ENCODE measurements at regions not wholly inside any gene's neighbourhood (a gene's known extent, or its start where the extent isn't known, plus 50 kb on each side); places are given as distances from the start of the nearest gene placed in this dataset.
"Not testable (repeated sequence)": the region's sequence is repeated elsewhere in the genome, so short reads cannot be mapped to it uniquely, and the experiment has no call there.

DNA sequence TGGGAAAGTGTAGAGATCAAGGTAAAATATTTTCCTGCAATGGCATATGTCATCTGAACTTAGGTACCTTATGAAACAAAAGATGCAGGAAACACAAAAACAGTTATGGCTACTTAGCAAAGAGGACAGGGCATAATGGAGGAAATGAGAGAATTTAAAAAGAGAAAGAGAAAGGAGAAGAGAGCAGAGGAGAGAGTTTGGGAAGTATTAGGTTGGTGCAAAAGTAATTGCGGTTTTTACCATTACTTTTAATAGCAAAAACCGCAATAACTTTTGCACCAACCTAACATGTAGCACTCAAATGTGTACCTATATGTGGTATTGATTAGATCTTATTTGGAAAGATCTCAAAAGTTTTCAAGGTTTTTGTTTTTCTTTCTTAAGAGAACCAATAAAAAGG, 160.1 kb upstream of the ACTBL2 start:
- H3K4me3 ChIP-seq (ENCODE audit: low read depth, low read length): no peak overlapping the region
- H3K36me3 ChIP-seq: no peaks in the 10 kb centered on the region
- no peaks in the 10 kb centered on the region for H3K4me1 ChIP-seq
- TF ChIP-seq, protein P1, sequence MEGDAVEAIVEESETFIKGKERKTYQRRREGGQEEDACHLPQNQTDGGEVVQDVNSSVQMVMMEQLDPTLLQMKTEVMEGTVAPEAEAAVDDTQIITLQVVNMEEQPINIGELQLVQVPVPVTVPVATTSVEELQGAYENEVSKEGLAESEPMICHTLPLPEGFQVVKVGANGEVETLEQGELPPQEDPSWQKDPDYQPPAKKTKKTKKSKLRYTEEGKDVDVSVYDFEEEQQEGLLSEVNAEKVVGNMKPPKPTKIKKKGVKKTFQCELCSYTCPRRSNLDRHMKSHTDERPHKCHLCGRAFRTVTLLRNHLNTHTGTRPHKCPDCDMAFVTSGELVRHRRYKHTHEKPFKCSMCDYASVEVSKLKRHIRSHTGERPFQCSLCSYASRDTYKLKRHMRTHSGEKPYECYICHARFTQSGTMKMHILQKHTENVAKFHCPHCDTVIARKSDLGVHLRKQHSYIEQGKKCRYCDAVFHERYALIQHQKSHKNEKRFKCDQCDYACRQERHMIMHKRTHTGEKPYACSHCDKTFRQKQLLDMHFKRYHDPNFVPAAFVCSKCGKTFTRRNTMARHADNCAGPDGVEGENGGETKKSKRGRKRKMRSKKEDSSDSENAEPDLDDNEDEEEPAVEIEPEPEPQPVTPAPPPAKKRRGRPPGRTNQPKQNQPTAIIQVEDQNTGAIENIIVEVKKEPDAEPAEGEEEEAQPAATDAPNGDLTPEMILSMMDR (IDR thresholded peaks at IDR 0.05; ENCODE audit: low read depth, low read length): no peak
- no peaks in the 10 kb centered on the region for H3K9me3 ChIP-seq
- no peaks in the 10 kb centered on the region for H3K27me3 ChIP-seq
- DNase-seq: no peak

DNA sequence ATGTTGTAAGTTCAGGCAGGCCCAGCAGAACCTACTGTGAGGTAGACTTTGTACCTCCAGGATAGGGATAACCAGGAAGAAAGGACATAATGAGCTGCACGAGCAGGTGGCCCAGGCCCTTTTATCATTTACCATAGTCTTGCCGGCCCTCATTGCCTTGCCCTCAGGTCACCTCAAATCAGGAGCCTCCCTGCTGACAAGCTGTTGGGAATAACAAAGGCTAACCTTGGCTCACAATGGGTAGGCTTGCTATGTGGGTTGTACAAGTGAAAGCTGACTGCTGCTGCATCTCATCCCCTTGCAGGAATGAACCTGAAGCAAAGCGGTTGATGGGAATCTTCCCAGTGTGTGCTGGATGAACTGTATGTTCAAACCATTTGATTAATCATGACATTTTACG, 159.5 kb upstream of the ACTBL2 start:
- H3K4me3 ChIP-seq (ENCODE audit: low read depth, low read length): no peak overlapping the region
- no peaks in the 10 kb centered on the region for H3K36me3 ChIP-seq
- no peaks in the 10 kb centered on the region for H3K9me3 ChIP-seq
- DNase-seq: no peak
- no peaks in the 10 kb centered on the region for H3K27me3 ChIP-seq
- H3K4me1 ChIP-seq: no peaks in the 10 kb centered on the region
- TF ChIP-seq, protein P1 (IDR thresholded peaks at IDR 0.05; ENCODE audit: low read depth, low read length): no peak

DNA sequence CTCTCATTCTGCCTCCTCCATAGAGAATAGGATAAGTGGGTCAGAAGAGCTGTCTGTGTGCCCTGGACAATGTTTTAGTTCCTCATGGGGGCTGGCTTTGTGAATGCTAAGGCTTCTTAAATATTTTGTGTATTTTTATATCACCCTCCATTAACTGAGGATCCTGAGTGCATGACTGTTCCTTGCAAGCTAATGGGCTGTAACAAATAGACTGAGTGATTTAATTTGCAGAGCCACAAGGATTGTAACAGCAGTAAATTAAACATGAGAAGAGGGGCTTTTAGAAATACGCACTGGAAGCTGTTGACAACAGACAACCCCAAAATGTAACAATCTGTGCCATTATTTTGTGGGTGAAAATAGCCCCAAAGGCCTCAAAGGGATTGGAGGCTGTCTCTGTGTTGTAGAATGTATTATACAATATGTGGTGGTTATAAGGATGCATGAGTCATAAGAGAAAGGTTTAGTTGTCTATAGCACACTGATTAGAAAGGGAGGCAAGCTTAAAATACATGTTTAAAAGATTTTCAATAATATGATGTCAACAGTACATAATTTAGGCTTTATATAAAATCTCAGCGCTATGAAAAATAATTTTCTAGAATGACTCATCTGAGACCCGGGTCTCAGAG, 152.7 kb upstream of the ACTBL2 start:
- Histone ChIP-seq H3K4me1 (no peaks in the 10 kb centered on the region), H3K27me3 (no peaks in the 10 kb centered on the region), H3K9me3 (no peaks in the 10 kb centered on the region), H3K4me3 (ENCODE audit: low read depth, low read length) (no peak overlapping the region), H3K36me3 (no peaks in the 10 kb centered on the region)
- no peak for DNase-seq
- TF ChIP-seq, protein P1 (IDR thresholded peaks at IDR 0.05; ENCODE audit: low read depth, low read length): no peak

DNA sequence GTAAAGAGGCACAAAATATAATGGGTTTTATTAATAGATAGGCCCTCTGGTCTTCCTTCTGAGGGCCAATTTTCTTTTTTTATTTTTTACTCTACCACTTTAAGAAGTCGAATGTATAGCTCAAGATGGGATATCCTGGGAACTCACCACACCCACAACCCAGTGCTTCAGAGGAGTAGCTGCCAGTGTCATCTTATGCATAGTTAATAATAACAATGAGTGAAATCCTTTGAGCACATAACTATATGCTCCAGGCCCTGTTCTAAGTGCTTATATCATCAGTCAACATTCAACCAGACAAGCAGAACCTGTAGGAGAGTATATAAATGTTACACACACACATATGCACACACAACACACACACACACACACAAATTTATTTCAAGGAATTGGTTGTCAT, 150.3 kb upstream of the ACTBL2 start:
- Histone ChIP-seq H3K4me1 (no peaks in the 10 kb centered on the region), H3K9me3 (no peaks in the 10 kb centered on the region), H3K4me3 (ENCODE audit: low read depth, low read length) (no peak overlapping the region), H3K27me3 (no peaks in the 10 kb centered on the region), H3K36me3 (no peaks in the 10 kb centered on the region)
- DNase-seq: no peak
- TF ChIP-seq, protein P1 (IDR thresholded peaks at IDR 0.05; ENCODE audit: low read depth, low read length): no peak

DNA sequence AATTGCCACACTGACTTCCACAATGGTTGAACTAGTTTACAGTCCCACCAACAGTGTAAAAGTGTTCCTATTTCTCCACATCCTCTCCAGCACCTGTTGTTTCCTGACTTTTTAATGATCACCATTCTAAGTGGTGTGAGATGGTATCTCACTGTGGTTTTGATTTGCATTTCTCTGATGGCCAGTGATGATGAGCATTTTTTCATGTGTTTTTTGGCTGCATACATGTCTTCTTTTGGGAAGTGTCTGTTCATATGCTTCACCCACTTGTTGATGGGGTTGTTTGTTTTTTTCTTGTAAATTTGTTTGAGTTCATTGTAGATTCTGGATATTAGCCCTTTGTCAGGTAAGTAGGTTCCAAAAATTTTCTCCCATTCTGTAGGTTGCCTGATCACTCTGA, 148.5 kb upstream of the ACTBL2 start:
- H3K36me3 ChIP-seq; H3K4me3 ChIP-seq (ENCODE audit: low read depth, low read length); H3K4me1 ChIP-seq; DNase-seq; H3K27me3 ChIP-seq; H3K9me3 ChIP-seq: not testable (repeated sequence)

DNA sequence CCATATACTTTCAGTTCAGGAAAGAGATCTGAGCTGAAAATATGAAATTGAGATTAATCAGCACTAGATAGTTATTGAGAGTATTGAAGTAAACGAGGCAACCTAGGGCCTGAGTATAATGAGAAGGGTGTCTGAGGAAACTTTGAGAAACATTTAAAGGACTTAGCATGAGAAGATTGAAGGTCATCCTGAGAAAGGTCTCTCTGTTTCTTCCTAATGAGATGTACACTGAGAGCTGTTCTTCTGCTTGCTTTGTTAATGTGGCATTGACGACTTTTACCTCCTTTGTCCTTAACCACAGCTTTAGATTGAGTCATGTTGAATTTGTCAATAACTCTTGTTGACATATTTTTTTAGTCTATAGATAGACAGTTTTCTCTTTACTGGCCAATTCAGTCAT, 145.1 kb upstream of the ACTBL2 start:
- TF ChIP-seq, protein P1 (IDR thresholded peaks at IDR 0.05; ENCODE audit: low read depth, low read length): no peak
- H3K27me3 ChIP-seq: no peaks in the 10 kb centered on the region
- no peaks in the 10 kb centered on the region for H3K9me3 ChIP-seq
- no peaks in the 10 kb centered on the region for H3K4me1 ChIP-seq
- no peaks in the 10 kb centered on the region for H3K36me3 ChIP-seq
- no peak overlapping the region for H3K4me3 ChIP-seq (ENCODE audit: low read depth, low read length)
- no peak for DNase-seq

DNA sequence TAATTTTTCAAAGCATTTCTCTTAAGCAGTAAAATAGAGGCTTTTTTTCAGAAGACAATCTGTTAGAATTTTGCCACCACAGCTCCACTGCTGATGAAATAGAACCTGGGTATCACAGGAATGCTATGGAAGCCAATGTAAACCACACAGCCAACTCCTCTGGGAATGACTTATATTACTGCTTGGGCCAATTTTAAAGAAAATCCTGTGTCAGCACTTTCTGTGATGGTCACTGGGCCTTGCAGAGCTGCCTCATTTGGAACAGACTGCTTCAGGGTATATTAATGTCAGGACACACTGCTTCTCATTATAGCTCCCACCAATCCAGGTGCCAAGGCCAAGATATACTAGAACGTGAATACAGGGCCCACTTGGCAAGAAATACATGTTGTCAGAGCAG, 144.1 kb upstream of the ACTBL2 start:
- H3K4me3 ChIP-seq (ENCODE audit: low read depth, low read length): no peak overlapping the region
- TF ChIP-seq, protein P1 (IDR thresholded peaks at IDR 0.05; ENCODE audit: low read depth, low read length): no peak
- no peaks in the 10 kb centered on the region for H3K9me3 ChIP-seq
- DNase-seq: no peak
- H3K36me3 ChIP-seq: no peaks in the 10 kb centered on the region
- H3K27me3 ChIP-seq: no peaks in the 10 kb centered on the region; the same call in 1 of the 2 replicates
- H3K4me1 ChIP-seq: no peaks in the 10 kb centered on the region
